GM23338 (cell line): ENCODE measurements at regions not wholly inside any gene's neighbourhood (a gene's known extent, or its start where the extent isn't known, plus 50 kb on each side); places are given as distances from the start of the nearest gene placed in this dataset.
A peak's percentile ranks its signal among the peaks of the same experiment; 100 is the strongest.

Experiments used
- ATAC-seq: fragments of 200-7000 bp; cut with Tn5 transposase; 3 replicates; pipeline ENCODE4 v1.9.1; 2020
- DNase-seq: peaks from one replicate; pipeline ENCODE4 v3.0.0-alpha.2; 2015; ENCODE audit warnings: low spot score
- H2AFZ ChIP-seq: fragments of 200-600 bp; sonication (generic); 2 replicates; pipeline ENCODE4 v1.8.0; 2016; ENCODE audit warnings: antibody characterized with exemption, mild to moderate bottlenecking, moderate library complexity
- H3F3A ChIP-seq: fragments of 200-600 bp; sonication (generic); replicated peaks from 2 replicates; pipeline ENCODE4 v1.8.0; 2017; ENCODE audit warnings: antibody characterized with exemption, mixed run types, low read depth
- H3K27ac ChIP-seq: fragments of 200-600 bp; sonication (generic); 2 replicates; pipeline ENCODE4 v1.6.1; 2016; ENCODE audit warnings: low read depth
- H3K27me3 ChIP-seq: fragments of 200-600 bp; sonication (generic); 2 replicates; pipeline ENCODE4 v1.8.0; 2016; ENCODE audit warnings: mild to moderate bottlenecking, mixed run types, moderate library complexity; ENCODE audit not compliant: insufficient read depth
- H3K36me3 ChIP-seq: fragments of 200-600 bp; sonication (generic); 2 replicates; pipeline ENCODE4 v1.8.0; 2016; ENCODE audit warnings: mild to moderate bottlenecking; ENCODE audit not compliant: insufficient read depth
- H3K4me1 ChIP-seq: fragments of 200-600 bp; sonication (generic); 2 replicates; pipeline ENCODE4 v1.8.0; 2016; ENCODE audit warnings: mild to moderate bottlenecking, moderate library complexity; ENCODE audit not compliant: insufficient read depth
- H3K4me2 ChIP-seq: fragments of 200-600 bp; sonication (generic); 2 replicates; pipeline ENCODE4 v1.7.1; 2017; ENCODE audit warnings: mixed run types
- H3K4me3 ChIP-seq: fragments of 200-600 bp; sonication (generic); 2 replicates; pipeline ENCODE4 v1.6.1; 2016; ENCODE audit warnings: mixed run types
- H3K79me2 ChIP-seq: fragments of 200-600 bp; sonication (generic); replicated peaks from 2 replicates; pipeline ENCODE4 v1.8.0; 2017; ENCODE audit warnings: mild to moderate bottlenecking; ENCODE audit not compliant: insufficient read depth
- H3K9me2 ChIP-seq: fragments of 200-600 bp; sonication (generic); 2 replicates; pipeline ENCODE4 v1.8.0; 2017; ENCODE audit not compliant: insufficient read depth
- H4K20me1 ChIP-seq: fragments of 200-600 bp; sonication (generic); replicated peaks from 2 replicates; pipeline ENCODE4 v1.8.0; 2017; ENCODE audit warnings: mild to moderate bottlenecking; ENCODE audit not compliant: insufficient read depth
- H3K27ac Mint-ChIP-seq: 2 replicates; pipeline ENCODE4 v1.8.0; 2020; ENCODE audit warnings: inconsistent platforms, mild to moderate bottlenecking, moderate library complexity, mixed read lengths
- H3K27me3 Mint-ChIP-seq: 3 replicates; pipeline ENCODE4 v1.8.0; 2022; ENCODE audit warnings: low read depth, mild to moderate bottlenecking, moderate library complexity, mixed read lengths, inconsistent platforms; ENCODE audit not compliant: insufficient read depth, poor library complexity
- H3K36me3 Mint-ChIP-seq: 3 replicates; pipeline ENCODE4 v1.8.0; 2021; ENCODE audit warnings: low read depth, mild to moderate bottlenecking, inconsistent platforms, moderate library complexity, mixed read lengths
- H3K4me1 Mint-ChIP-seq: 3 replicates; pipeline ENCODE4 v1.8.0; 2020; ENCODE audit warnings: mild to moderate bottlenecking, inconsistent platforms, mixed read lengths
- H3K4me3 Mint-ChIP-seq: 3 replicates; pipeline ENCODE4 v1.8.0; 2021; ENCODE audit warnings: moderate library complexity, mild to moderate bottlenecking, inconsistent platforms, mixed read lengths
- H3K9me3 Mint-ChIP-seq: 3 replicates; pipeline ENCODE4 v1.8.0; 2020; ENCODE audit warnings: moderate library complexity, mild to moderate bottlenecking, inconsistent platforms, mixed read lengths
- CREB1 ChIP-seq: fragments of 250-450 bp; sonication (Bioruptor Pico); IDR thresholded peaks from 2 replicates; pipeline ENCODE4 v1.5.0; 2020; ENCODE audit warnings: low read depth, mild to moderate bottlenecking, moderate library complexity
- CTCF ChIP-seq, 2 experiments: fragments of 200-600 bp in 1 of 2; sonication (generic) in 1 of 2; conservative IDR thresholded peaks; 2 replicates each; pipeline versions ENCODE4 v1.5.1 to v1.6.1; 2016 to 2017; ENCODE audit warnings: antibody characterized with exemption in 2 of 2, low read depth in 2 of 2, mild to moderate bottlenecking in 2 of 2, moderate library complexity in 1 of 2
- ETS1 ChIP-seq: IDR thresholded peaks from 2 replicates; pipeline ENCODE4 v1.6.1; 2016; ENCODE audit warnings: antibody characterized with exemption
- EZH2phosphoT487 ChIP-seq: fragments of 200-600 bp; sonication (generic); IDR thresholded peaks from one replicate; pipeline ENCODE4 v1.8.1; 2018; ENCODE audit warnings: antibody characterized with exemption; ENCODE audit not compliant: unreplicated experiment
- JUNB ChIP-seq: IDR thresholded peaks from one replicate; pipeline ENCODE4 v1.6.1; 2016; ENCODE audit warnings: antibody characterized with exemption; ENCODE audit not compliant: unreplicated experiment
- NANOG ChIP-seq: IDR thresholded peaks from 2 replicates; pipeline ENCODE4 v1.6.1; 2016; ENCODE audit warnings: antibody characterized with exemption, borderline replicate concordance
- POLR2AphosphoS5 ChIP-seq: IDR thresholded peaks from 2 replicates; pipeline ENCODE4 v1.6.1; 2016; ENCODE audit warnings: antibody characterized with exemption, low read depth
- STAT1 ChIP-seq: IDR thresholded peaks from one replicate; pipeline ENCODE4 v1.6.1; 2016; ENCODE audit warnings: antibody characterized with exemption; ENCODE audit not compliant: unreplicated experiment
- ZNF114 ChIP-seq: fragments of 250-450 bp; sonication (Bioruptor Pico); IDR thresholded peaks from 2 replicates; pipeline ENCODE4 v1.5.0; 2020; ENCODE audit warnings: mild to moderate bottlenecking, moderate library complexity
- ZNF331 ChIP-seq: fragments of 250-450 bp; sonication (Bioruptor Pico); IDR thresholded peaks from 2 replicates; pipeline ENCODE4 v1.5.0; 2020; ENCODE audit warnings: low read depth, mild to moderate bottlenecking, moderate library complexity
- ZNF462 ChIP-seq: fragments of 250-450 bp; sonication (Bioruptor Pico); IDR thresholded peaks from 2 replicates; pipeline ENCODE4 v1.5.0; 2020; ENCODE audit warnings: mild to moderate bottlenecking, moderate library complexity

- Histone ChIP-seq H3K36me3 (no peaks in the 10 kb centered on the region), H3K27me3 (no peaks in the 10 kb centered on the region), H3K9me2 (no peaks in the 10 kb centered on the region), H3K27ac (no peak overlapping the region), H4K20me1 (no peaks in the 10 kb centered on the region), H3K79me2 (no peaks in the 10 kb centered on the region), H3K4me3 (no peak overlapping the region), H3K4me1 (no peaks in the 10 kb centered on the region; the same call in 1 of the 2 replicates), H2AFZ (no peak overlapping the region; the same call in 1 of the 2 replicates), H3K4me2 (no peak overlapping the region), H3F3A (no peaks in the 10 kb centered on the region)
- peaks cover 8% of the 10 kb centered on the region for H3K9me3 Mint-ChIP-seq
- H3K27ac Mint-ChIP-seq = no peak overlapping the region
- peaks cover 2% of the 10 kb centered on the region for H3K27me3 Mint-ChIP-seq
- H3K36me3 Mint-ChIP-seq = peaks cover 7% of the 10 kb centered on the region
- peaks cover 11% of the 10 kb centered on the region for H3K4me1 Mint-ChIP-seq
- H3K4me3 Mint-ChIP-seq = no peak overlapping the region
- DNase-seq = no peak
- no peak for ATAC-seq
- TF ChIP-seq STAT1 (no peak), ZNF114 (no peak), POLR2AphosphoS5 (no peak), NANOG (no peak), ETS1 (no peak)
Measured at GRCh38 chr1:163436140-163436812, 114.5 kb downstream of the NUF2 start.

- no peak overlapping the region for H3K4me3 ChIP-seq
- no peaks in the 10 kb centered on the region for H3K36me3 ChIP-seq
- H4K20me1 ChIP-seq = no peaks in the 10 kb centered on the region
- Mint-ChIP-seq H3K36me3 (no peaks in the 10 kb centered on the region), H3K27me3 (peaks cover 2% of the 10 kb centered on the region), H3K27ac (no peak overlapping the region), H3K4me1 (peaks cover 30% of the 10 kb centered on the region), H3K4me3 (no peak overlapping the region), H3K9me3 (no peaks in the 10 kb centered on the region)
- H3K27ac ChIP-seq = no peak overlapping the region
- ATAC-seq (no peak), DNase-seq (no peak)
- peaks cover 20% of the 10 kb centered on the region for H3K4me1 ChIP-seq
- H3K27me3 ChIP-seq = no peaks in the 10 kb centered on the region
- H3F3A ChIP-seq = no peaks in the 10 kb centered on the region
- H3K79me2 ChIP-seq = no peaks in the 10 kb centered on the region
- H3K4me2 ChIP-seq = no peak overlapping the region
- peak overlapping the region; percentile 72; the same call in 1 of the 2 replicates for H2AFZ ChIP-seq
- peaks cover 15% of the 10 kb centered on the region; the same call in 1 of the 2 replicates for H3K9me2 ChIP-seq
- TF ChIP-seq JUNB = no peak
- TF ChIP-seq STAT1 = no peak
- no peak for TF ChIP-seq ZNF331
- no peak for TF ChIP-seq ZNF462 (CRISPR knock-in tag)
- TF ChIP-seq ETS1 = no peak
- TF ChIP-seq CREB1 (CRISPR knock-in tag) = no peak
- no peak for TF ChIP-seq POLR2AphosphoS5
- no peak for TF ChIP-seq EZH2phosphoT487
- no peak for TF ChIP-seq ZNF114
- TF ChIP-seq CTCF (conservative IDR thresholded peaks at IDR 0.05; ENCODE audit: low read depth in 2 of 2) = no peak
Measured at GRCh38 chr1:163439471-163439870, 117.7 kb downstream of the NUF2 start.
